ENCODE measurements at regions not wholly inside any gene's neighbourhood (a gene's known extent, or its start where the extent isn't known, plus 50 kb on each side); places are given as distances from the start of the nearest gene placed in this dataset.

Small RNA genes in the stretch of these regions (microRNA-seq; reads per million reads assigned to microRNA genes)
- 0 reads per million in 4 donors for gene MIR8054
